GM18499 (cell line): ENCODE measurements at regions not wholly inside any gene's neighbourhood (a gene's known extent, or its start where the extent isn't known, plus 50 kb on each side); places are given as distances from the start of the nearest gene placed in this dataset.
"Not testable (repeated sequence)": the region's sequence is repeated elsewhere in the genome, so short reads cannot be mapped to it uniquely, and the experiment has no call there.

Source experiments
- ATAC-seq: cut with Tn5 transposase; IDR thresholded peaks from one replicate; pipeline ENCODE4 v1.9.1; 2021; ENCODE audit warnings: moderate number of reproducible peaks; ENCODE audit not compliant: insufficient read depth, unreplicated experiment

DNA sequence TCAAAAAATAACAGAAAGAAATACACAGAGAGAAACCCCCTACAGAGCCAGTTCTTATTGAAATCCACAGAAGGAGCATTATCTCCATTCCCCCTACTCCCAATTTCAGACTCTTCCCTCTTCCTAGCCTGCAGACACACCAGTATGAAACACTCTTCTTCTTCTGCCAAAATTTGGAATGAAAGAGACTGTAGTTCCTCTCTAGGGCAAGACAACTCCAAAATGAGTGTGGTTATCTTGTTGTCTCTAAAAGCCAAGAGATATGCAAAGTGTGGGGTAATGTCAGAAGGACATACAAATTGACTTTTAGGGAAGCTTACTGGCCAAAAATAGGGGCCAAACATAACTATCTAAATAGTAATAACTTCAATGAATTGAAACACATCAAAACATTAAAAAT, 337.1 kb upstream of the SETBP1 start:
- ATAC-seq = no peak

DNA sequence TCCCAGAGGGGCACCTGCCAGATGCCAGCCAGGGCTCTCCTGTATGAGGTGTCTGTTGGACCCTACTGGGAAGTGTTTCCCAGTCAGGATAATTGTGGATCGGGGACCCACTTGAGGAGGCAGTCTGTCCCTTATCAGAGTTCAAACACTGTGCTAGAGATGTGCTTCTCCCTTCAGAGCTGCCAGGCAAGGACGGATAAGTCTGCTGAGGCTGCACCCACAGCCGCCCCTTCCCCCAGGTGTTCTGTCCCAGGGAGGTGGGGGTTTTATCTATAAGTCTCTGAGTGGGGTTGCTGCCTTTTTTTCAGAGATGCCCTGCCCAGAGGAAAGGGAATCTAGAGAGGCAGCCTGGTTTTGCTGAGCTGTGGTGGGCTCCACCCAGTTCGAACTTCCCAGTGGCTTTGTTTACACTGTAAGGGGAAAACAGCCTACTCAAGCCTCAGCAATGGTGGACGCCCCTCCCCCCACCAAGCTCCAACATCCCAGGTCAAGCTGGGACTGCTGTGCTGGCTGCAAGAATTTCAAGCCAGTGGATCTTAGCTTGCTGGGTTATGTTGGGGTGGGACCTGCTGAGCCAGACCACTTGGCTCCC, 324.0 kb upstream of the SETBP1 start:
- ATAC-seq = no peak

DNA sequence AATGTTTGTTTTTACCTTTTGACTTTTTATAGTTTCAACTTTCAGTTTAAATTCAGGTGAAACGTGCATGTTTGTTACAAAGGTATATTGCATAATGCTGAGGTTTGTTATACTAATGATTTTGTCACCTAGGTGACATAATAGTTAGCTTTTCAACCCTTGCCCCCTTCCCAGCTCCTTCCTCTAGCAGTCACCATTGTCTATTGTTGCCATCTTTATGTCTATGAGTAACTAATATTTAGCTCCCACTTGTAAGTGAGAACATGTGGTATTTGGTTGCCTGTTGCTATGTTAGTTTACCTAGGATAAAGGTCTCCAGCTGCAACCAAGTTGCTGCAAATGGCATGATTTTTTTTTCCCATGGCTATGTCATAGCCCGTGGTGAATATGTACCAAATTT, 322.3 kb upstream of the SETBP1 start:
- ATAC-seq = no peak

DNA sequence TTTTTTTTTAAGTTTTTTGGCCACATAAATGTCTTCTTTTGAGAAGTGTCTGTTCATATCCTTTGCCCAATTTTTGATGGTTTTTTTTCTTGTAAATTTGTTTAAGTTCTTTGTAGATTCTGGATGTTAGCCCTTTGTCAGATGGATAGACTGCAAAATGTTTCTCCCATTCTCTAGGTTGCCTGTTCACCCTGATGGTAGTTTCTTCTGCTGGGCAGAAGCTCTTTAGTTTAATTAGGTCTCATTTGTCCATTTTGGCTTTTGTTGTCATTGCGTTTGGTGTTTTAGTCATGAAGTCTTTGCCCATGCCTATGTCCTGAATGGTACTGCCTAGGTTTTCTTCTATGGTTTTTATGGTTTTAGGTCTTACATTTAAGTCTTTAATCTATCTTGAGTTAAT, 320.9 kb upstream of the SETBP1 start:
- ATAC-seq = not testable (repeated sequence)

DNA sequence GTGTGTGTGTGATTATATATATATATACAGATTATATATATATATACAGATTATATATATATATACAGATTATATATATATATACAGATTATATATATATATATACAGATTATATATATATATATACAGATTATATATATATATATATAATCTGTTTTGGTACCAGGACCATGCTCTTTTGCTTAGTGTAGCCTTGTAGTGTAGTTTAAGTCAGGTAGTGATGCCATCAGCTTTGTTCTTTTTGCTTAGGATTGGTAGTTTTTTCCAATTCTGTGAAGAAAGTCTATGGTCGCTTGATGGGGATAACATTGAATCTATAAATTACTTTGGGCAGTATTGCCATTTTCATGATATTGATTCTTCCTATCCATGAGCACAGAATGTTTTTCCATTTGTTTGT, 318.5 kb upstream of the SETBP1 start:
- ATAC-seq = not testable (repeated sequence)

DNA sequence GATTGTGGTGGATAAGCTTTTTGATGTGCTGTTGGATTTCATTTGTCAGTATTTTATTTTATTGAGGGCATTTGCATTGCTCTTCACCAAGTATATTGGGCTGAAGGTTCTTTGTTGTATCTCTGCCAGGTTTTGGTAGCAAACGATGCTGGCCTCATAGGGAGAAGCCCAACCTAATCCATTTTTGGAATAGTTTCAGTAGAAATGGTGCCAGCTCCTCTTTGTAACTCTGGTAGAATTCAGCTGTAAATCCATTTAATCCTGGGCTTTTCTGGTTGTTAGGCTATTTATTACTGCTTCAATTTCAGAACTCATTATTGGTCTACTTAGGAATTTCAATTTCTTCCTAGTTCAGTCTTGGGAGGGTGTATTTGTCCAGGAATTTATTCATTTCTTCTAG, 309.8 kb upstream of the SETBP1 start:
- ATAC-seq = no peak

DNA sequence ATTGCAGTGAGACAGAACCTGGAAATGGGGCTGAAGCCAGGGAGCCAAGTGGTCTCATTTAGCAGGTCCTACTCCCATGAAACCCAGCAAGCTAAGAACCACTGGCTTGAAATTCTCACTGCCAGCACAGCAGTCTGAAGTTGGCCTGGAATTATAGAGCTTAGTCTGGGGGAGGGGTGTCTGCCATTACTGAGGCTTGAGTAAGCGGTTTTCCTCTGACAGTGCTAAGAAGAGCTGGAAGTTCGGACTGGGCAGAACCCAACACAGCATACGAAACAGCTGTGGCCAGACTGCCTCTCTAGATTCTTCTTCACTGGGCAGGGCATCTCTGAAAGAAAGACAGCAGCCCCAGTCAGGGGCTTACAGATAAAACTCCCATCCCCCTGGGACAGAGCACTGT, 305.7 kb upstream of the SETBP1 start:
- ATAC-seq = no peak

DNA sequence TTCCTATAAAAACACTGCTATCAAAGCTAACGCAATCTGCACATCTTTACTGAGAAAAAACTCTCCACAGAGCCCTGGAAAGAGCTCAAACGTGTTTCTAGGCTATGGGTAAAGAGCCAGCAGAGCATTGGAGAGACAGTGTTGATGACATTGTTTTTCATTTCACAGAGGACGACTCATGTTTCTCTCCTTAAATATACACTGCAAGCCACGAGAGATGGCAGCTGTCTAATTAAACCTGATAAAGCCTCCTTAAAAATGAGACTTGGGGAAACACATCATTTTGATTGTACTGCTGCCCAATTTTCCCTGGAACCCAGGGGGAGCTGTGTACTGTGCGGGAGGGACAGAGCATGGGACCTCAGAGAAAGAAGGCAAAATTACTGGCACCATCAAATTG, 294.3 kb upstream of the SETBP1 start:
- ATAC-seq = no peak

DNA sequence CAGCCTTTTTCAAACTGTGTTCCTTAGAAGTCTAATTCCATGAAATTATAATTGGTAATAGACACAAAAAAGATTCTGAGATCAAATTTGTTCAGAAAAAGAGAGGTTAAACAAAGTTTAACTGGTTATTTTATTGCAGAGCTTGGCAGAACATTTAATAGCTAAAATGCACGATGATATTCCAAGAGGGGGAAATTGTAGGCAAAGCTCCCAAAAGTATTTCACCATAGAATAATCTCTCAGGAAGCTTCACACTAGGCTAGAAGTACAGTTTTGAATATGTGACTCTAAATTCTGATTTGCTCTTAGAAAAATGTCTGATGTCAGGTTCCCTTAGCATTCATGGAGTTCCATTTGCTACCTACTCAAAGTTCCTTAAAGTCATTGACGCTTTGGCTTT, 292.4 kb upstream of the SETBP1 start:
- ATAC-seq = no peak

DNA sequence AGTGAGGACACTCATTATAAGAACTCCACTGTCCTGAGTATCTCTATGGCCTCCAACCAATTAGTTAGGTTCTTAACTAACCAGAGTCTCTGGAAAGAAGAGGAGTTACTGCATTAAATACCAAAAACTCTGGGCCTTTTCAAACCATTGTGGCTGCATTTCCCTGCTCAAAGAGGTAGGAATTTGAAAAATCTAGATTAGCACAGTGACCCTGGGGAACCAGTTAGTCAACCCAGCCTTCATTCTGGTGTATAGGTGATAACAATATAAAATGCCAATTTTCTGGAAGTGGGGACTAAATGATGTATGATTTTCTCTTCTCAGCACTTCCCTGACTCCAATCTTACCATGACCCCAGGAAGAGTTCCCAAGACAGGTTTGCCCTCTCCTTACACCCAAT, 287.8 kb upstream of the SETBP1 start:
- ATAC-seq = no peak

DNA sequence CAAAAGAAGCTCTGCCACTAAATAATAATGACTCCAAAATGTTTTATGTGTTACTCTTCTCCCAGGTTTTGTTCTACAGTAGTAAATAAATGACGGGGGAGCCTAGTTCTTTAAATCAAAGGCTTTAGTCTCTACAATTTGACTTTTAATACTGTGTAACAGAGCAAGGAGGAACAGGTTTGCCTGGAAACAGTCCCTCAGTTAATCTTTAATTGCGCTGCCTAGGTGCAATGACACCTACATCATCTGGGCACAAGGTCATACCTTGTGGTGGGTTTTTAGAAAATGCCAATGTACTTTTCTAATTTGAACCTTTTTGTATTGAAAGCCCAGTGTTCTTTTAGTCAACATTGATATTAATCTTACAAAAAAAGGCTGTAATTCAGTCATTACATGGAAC, 287.3 kb upstream of the SETBP1 start:
- ATAC-seq = no peak

DNA sequence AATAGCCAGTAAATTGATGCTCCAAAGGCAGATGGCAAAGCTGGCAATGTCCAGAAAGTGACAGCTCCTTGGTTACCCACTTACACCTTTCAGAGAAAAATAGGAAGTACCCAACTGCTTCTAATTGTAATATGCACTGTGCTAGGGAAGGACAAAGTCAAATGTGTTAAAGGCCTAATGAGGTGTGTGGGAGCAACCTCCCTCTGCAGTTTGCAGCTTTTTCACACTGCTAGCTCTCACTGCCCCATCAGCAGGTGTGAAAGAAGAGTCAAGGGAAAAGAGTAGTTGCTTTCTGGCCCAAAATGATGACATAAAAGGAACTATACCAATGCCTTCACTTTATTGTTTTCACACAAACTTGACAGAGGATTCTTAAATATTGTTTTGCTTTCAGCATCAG, 284.1 kb upstream of the SETBP1 start:
- ATAC-seq = no peak

DNA sequence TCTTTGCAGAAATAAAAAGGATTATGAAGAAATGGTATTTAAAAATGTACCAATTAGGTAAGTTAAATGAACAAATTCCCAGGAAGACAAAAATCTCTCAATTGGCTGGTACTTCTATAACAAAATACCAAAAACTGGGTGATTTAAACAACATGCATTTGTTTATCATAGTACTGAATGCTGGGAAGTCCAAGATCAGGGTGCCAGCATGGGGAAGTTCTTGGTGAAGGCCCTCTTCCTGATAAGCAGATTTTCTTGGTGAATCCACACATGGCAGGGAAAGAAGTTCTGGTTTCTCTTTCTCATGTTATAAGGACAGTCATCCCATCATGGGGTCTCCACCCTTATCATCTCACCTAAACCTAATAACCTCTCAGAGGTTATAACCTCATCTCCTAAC, 271.6 kb upstream of the SETBP1 start:
- no peak for ATAC-seq

DNA sequence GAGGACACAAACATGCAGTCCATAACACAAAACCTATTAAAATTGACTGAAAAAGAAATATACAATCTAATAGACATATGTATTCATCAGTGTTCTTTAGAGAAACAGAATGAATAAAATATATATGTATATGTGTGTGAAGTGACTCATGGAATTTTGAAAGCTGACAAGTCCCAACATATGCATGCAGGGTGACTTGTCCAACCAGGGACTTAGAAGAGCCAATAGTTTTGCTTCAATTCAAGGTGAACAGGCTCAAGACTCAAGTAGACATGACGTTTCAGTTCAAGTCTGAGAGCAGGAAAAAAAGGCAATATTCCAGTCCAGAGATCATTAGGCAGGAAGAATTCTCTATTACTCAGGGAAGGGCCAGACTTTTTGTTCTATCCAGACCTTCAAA, 271.2 kb upstream of the SETBP1 start:
- no peak for ATAC-seq

DNA sequence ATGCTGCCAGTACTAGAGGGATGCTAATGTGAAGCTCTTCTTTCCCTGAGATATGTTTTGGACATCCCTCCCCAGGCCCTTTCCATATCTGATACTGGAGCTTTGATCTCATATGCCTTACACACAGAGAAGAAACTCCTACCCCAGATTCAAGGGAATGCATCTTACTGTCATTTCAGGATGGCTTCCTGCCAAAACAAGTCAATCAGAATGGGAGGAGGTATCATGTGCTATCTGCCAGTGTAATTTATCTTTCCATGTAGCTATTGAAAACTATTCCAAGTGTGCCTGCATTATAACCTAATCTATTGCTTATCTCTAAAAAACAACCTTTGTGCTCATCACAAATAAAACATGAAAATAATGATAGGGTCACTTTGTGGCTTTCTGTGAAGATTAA, 269.9 kb upstream of the SETBP1 start:
- ATAC-seq = no peak

DNA sequence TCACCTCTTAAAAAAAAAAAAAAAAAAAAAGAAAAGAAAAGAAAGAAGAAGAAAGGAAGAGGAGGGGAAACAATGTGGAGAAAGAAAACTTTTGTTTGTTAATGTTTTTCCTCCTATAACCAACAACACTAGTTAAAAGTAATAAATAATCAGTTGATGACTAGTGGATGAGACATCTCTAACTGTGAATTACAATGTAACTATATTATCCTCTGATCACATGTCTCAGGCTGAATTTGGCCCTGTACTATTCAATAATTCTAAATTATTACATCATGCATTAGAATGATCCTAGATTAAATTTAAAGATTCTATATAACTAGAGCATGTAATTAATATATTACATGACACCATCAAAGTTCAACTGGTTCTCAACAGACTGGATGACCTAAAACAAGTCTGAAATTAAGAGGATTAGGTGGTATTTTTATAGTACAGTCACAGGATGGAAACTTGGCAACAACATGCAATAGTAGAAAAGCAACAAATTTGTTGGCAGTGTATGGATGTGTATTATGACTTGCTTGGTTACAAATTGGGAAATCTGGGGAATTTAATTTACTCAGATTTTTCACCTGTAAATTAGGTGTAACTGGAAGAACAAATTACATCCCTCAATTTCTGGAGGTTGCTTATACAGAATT, 269.3 kb upstream of the SETBP1 start:
- no peak for ATAC-seq

DNA sequence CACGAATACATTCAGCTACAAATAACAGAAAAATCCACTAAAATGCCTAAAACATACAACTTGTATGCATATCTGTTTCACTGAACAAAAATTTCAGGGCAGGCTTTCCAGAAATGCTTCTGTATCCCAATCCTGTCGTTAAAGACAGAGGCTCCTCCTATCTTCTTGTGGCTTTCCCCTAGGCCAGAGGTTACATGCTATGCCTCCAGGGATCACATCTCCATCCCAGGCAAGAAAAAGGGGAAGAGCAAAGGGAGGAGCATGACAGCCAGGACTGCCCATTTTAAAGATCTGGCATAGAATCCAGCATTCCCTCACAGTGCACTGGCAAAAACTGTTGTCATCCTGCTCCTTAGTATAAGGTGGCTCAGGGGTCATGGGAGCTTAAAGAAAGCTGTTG, 268.7 kb upstream of the SETBP1 start:
- no peak for ATAC-seq

DNA sequence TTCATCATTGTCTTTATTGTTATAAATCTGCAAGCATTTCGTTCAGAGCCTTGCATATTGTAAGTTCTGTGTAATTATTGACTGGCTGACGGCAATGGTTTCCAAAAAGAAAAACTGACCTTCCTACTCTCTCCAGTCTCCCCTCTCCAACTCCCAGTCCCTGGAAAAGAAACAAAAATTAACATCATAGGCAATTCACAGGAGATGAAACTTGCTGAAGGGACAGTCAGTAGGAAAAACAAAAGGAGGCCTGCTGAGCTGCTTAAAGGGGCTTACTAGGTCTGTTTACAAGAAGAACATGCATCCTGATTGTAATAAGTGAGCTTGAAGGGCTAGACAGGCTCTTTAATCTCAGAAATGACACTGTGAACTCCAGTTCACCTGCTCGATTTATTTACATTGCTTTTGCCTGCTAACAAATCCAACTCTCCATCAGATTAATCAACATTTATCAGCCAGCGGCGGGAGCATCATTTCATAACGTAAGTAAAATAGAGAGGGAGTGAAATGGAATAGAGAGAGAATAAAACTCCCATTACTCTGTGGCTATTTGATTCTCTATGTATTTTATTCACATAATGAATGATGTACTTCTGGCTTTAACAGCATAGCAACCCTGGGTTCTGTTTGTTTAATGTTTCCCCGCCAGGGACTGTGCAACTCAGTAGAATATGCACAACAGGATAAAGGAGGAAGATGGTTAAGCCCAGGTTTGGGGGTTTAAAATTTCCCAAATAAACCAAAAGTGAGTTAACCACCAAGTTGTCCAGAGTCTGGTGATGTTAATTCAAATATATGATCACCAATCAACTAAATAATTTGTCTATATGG, 256.7 kb upstream of the SETBP1 start:
- ATAC-seq = no peak

DNA sequence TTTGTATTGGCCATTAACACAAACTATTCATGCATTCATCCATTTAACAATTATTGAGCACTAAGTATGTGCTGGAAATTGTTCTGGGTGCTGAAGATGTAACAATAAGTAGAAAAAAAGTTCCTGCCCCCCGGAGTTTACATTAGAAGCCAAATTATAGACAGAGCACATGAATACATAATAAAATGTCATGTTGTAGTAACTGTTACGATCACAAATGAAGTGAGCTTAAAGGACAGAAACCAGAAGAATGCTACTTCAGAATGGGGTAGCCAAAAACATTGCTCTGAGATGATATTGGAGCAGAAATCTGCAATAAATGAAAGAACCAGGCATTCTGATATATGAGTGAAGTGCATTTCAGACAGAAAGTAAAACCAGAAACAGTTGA, 256.0 kb upstream of the SETBP1 start:
- no peak for ATAC-seq

DNA sequence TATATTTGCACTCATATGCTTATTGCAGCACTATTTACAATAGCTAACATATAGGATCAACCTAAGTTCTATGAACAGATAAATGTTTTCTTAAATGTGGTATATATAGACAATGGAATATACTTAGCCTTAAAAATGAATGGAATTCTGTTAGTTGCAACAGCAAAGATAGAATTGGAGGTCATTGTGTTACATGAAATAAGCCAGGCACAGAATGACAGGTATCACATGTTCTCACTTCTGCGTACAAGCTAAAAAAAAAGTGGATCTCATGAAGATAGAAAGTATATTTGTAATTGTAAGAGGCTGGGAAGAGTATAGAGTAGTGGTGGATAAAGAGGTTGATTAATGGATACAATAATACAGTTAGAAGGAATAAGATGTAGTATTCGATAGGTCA, 255.5 kb upstream of the SETBP1 start:
- ATAC-seq = no peak

DNA sequence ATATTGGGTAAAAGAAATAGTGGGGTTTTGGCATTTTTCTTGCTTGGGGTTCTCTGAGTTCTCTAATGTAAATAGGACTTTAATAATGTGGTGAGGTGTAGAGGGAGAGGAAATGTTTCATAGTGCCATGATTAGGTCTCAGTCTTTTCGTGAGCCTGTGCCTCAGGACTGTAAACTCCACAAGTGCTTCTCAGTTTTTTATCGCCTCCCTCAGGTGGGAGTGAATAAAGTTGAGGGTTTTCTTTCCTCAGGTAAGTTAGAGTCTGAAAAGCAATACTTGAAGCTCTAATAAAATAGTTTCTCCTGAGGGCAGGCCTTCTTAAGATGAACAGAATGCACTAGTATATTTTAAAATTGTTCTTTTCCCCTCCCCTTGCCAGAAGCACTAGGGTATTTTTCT, 243.1 kb upstream of the SETBP1 start:
- ATAC-seq = no peak

DNA sequence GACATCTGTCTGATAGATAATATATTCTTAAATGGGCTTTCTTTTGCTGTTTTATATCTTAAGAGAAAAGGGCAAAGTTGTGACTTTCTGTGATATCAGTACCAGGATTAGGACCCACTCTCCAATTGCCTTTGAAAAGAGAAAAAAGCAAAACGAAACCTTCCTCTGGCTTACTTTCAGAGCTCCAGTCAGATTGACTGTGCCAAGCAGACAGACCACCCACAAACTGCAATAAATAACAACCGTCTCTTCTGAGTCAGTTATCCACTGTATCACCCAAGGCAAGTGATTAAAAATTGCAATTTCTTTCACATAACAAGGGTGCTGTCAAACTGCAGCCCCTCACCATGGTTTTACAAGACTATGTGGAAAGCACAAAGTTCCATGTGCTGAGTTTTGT, 230.5 kb upstream of the SETBP1 start:
- no peak for ATAC-seq
